HT-29 (cell line): ENCODE measurements at regions not wholly inside any gene's neighbourhood (a gene's known extent, or its start where the extent isn't known, plus 50 kb on each side); places are given as distances from the start of the nearest gene placed in this dataset.

ENCODE experiments used
- DNase-seq: peaks from one replicate; pipeline ENCODE4 v3.0.0-alpha.2; 2015; ENCODE audit warnings: low spot score

- DNase-seq = no peak
Measured at GRCh38 chr17:52754838-52755237, 596.3 kb upstream of the CA10 start.

GRCh38 chr17:52751051-52751450 is 592.5 kb upstream of the CA10 start:
- DNase-seq = no peak

GRCh38 chr17:52744179-52744578 is 585.7 kb upstream of the CA10 start:
- no peak for DNase-seq

GRCh38 chr17:52740006-52740405 is 581.5 kb upstream of the CA10 start:
- no peak for DNase-seq

- no peak for DNase-seq
Measured at GRCh38 chr17:52738791-52739190, 580.3 kb upstream of the CA10 start.

GRCh38 chr17:52737071-52737470 is 578.6 kb upstream of the CA10 start:
- no peak for DNase-seq

- no peak for DNase-seq
Measured at GRCh38 chr17:52732841-52733240, 574.3 kb upstream of the CA10 start.

GRCh38 chr17:52724578-52724977 is 566.1 kb upstream of the CA10 start:
- DNase-seq = no peak

GRCh38 chr17:52721910-52722309 is 563.4 kb upstream of the CA10 start:
- DNase-seq = no peak

- DNase-seq = no peak
Measured at GRCh38 chr17:52710363-52710901, 551.9 kb upstream of the CA10 start.

GRCh38 chr17:52709724-52710123 is 551.2 kb upstream of the CA10 start:
- no peak for DNase-seq

- no peak for DNase-seq
Measured at GRCh38 chr17:52696362-52696761, 537.8 kb upstream of the CA10 start.

- DNase-seq = no peak
Measured at GRCh38 chr17:52686140-52686539, 527.6 kb upstream of the CA10 start.

GRCh38 chr17:52681480-52681879 is 523.0 kb upstream of the CA10 start:
- DNase-seq = no peak

GRCh38 chr17:52678211-52678610 is 519.7 kb upstream of the CA10 start:
- DNase-seq = no peak

- DNase-seq = no peak
Measured at GRCh38 chr17:52674686-52675085, 516.2 kb upstream of the CA10 start.

GRCh38 chr17:52673791-52674190 is 515.3 kb upstream of the CA10 start:
- DNase-seq = no peak

GRCh38 chr17:52666264-52666663 is 507.8 kb upstream of the CA10 start:
- DNase-seq = no peak

GRCh38 chr17:52660692-52661091 is 502.2 kb upstream of the CA10 start:
- no peak for DNase-seq

- no peak for DNase-seq
Measured at GRCh38 chr17:52653014-52653413, 494.5 kb upstream of the CA10 start.

- peak; percentile 71 for DNase-seq
Measured at GRCh38 chr17:52648995-52649394, 490.5 kb upstream of the CA10 start.

GRCh38 chr17:52647411-52647810 is 488.9 kb upstream of the CA10 start:
- DNase-seq = no peak

GRCh38 chr17:52636443-52636842 is 477.9 kb upstream of the CA10 start:
- no peak for DNase-seq

- no peak for DNase-seq
Measured at GRCh38 chr17:52606590-52606989, 448.1 kb upstream of the CA10 start.
